GM12864 (cell line): ENCODE measurements at regions not wholly inside any gene's neighbourhood (a gene's known extent, or its start where the extent isn't known, plus 50 kb on each side); places are given as distances from the start of the nearest gene placed in this dataset.
"Not testable (repeated sequence)": the region's sequence is repeated elsewhere in the genome, so short reads cannot be mapped to it uniquely, and the experiment has no call there.

Source experiments
- DNase-seq: peaks from one replicate; pipeline ENCODE4 v3.0.0-alpha.2; 2011; ENCODE audit warnings: low read depth
- H3K4me3 ChIP-seq: 2 replicates; pipeline ENCODE4 v1.5.1; 2011; ENCODE audit warnings: mild to moderate bottlenecking, low read depth, low read length, control low read depth
- CTCF ChIP-seq: IDR thresholded peaks from 2 replicates; pipeline ENCODE4 v1.5.1; 2011; ENCODE audit warnings: low read depth, mild to moderate bottlenecking, moderate library complexity, low read length, control low read depth, inconsistent platforms; ENCODE audit errors: missing control alignments

GRCh38 chr6:74356391-74356790 is 660.4 kb downstream of the CD109 start:
- TF ChIP-seq CTCF, result no peak
- H3K4me3 ChIP-seq, result no peak overlapping the region
- no peak for DNase-seq

- no peak for TF ChIP-seq CTCF
- DNase-seq, result no peak
- H3K4me3 ChIP-seq, result no peak overlapping the region
Measured at GRCh38 chr6:74346936-74347535, 651.0 kb downstream of the CD109 start.

- no peak for DNase-seq
- TF ChIP-seq CTCF, result peak; percentile 16
- H3K4me3 ChIP-seq, result no peak overlapping the region
Measured at GRCh38 chr6:74343804-74344203, 647.8 kb downstream of the CD109 start.

- H3K4me3 ChIP-seq, DNase-seq: not testable (repeated sequence)
Measured at GRCh38 chr6:74343321-74343720, 647.3 kb downstream of the CD109 start.

GRCh38 chr6:74334722-74335121 is 638.7 kb downstream of the CD109 start:
- TF ChIP-seq CTCF, result no peak
- no peak overlapping the region for H3K4me3 ChIP-seq
- DNase-seq, result no peak

- H3K4me3 ChIP-seq, result no peak overlapping the region
- DNase-seq, result no peak
- no peak for TF ChIP-seq CTCF
Measured at GRCh38 chr6:74333406-74333805, 637.4 kb downstream of the CD109 start.

GRCh38 chr6:74320715-74321114 is 624.7 kb downstream of the CD109 start:
- no peak for TF ChIP-seq CTCF
- no peak overlapping the region for H3K4me3 ChIP-seq
- no peak for DNase-seq
